Fibroblast of skin of right quadriceps (primary cell): ENCODE measurements at regions not wholly inside any gene's neighbourhood (a gene's known extent, or its start where the extent isn't known, plus 50 kb on each side); places are given as distances from the start of the nearest gene placed in this dataset.
"Not testable (repeated sequence)": the region's sequence is repeated elsewhere in the genome, so short reads cannot be mapped to it uniquely, and the experiment has no call there.

Experiments used
- DNase-seq: peaks from one replicate; pipeline ENCODE4 v3.0.0-alpha.2; 2013

DNA sequence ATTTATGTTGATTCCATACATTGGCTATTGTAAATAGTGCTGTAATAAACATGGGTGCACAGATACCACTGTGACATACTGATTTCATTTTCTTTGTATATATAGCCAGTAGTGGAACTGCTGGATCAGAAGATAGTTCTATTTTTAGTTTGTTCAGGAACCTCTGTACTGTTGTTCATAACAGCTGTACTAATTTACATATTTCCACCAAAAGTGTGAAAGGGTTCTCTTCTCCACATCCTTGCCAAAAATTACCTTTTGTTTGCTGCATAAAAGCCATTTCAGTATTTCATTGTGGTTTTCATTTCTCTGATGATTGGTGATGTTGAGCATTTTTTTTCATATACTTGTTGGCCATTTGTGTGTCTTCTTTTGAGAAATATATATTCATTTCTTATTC lies 1962.1 kb downstream of the PCDH9 start:
- DNase-seq: no peak

DNA sequence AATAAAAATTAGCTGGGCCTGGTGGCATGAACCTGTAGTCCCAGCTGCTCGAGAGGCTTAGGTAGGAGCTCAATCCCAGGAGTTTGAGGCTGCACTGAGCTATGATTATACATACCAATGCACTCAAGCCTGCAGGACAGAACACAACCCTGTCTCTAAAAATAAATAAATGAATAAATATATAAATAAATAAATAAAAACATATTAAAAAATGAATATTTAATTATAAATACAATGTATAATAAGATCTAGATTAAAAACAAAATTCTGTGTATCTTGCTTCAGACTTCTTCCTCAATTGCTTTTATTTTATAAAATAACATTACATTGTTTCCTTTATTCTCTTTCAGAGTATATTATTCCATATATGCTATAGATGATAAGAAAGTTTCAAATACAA lies 1964.1 kb downstream of the PCDH9 start:
- DNase-seq: no peak

GRCh38 chr13:65264066-65264465 lies 1966.1 kb downstream of the PCDH9 start:
- no peak for DNase-seq

GRCh38 chr13:65260946-65261891 lies 1968.9 kb downstream of the PCDH9 start:
- no peak for DNase-seq

GRCh38 chr13:65240773-65241172 lies 1989.4 kb downstream of the PCDH9 start:
- no peak for DNase-seq

- DNase-seq: no peak
Observed at GRCh38 chr13:65236841-65237418, 1993.2 kb downstream of the PCDH9 start.

- DNase-seq: no peak
Observed at GRCh38 chr13:65217471-65217995, 2012.6 kb downstream of the PCDH9 start.

DNA sequence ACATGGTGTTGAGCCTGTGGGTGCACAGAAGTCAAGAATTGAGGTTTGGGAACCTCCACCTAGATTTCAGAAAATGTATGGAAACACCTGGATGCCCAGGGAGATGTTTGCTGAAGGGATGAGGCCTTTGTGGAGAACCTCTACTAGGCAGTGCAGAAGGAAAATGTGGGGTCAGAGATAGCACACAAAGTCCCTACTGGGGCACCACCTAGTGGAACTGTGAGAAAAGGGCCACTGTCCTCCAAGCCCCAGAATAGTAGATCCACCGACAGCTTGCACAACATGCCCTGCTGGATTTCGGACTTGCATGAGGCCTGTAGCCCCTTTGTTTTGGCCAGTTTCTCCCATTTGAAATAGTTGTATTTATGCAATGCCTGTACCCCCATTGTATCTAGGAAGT lies 2027.3 kb downstream of the PCDH9 start:
- DNase-seq: not testable (repeated sequence)

DNA sequence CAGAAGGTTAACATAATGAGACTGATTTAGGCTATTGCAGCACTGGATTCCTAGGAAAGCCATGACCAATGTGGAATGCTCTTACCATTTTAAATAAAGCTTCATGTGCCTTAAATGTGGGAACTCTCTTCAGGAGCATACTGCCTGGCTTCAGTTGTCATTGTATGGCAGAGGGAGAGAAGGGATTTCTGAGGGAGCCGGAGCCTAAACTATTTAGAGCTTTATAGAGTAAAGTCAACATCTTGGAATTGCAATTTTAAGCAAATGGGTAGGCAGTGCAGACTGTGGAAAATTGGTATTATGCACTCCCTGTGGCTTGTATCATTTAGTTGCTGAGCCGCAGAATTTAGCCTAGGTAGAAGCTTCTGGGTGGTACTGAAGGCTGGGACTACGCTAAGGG lies 2041.4 kb downstream of the PCDH9 start:
- no peak for DNase-seq

- no peak for DNase-seq
Observed at GRCh38 chr13:65168026-65168425, 2062.1 kb downstream of the PCDH9 start.

DNA sequence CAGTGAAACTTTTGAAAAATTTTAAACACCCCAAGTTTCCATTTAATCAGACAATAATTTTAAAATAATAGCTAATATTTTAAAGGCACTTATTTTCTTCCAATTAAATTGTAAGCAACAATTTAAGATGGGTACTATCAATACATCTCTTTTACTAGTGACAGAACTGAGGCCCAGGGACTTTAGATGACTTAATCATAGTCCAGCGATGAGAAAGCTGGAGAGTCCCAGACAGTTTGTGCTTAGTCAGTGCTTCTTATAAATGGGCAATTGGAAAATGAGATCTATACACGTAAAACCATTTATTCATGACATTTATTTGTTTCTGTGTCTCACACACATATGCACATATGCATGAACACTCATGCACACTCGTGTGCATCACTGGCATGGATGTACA lies 2063.5 kb downstream of the PCDH9 start:
- no peak for DNase-seq

DNA sequence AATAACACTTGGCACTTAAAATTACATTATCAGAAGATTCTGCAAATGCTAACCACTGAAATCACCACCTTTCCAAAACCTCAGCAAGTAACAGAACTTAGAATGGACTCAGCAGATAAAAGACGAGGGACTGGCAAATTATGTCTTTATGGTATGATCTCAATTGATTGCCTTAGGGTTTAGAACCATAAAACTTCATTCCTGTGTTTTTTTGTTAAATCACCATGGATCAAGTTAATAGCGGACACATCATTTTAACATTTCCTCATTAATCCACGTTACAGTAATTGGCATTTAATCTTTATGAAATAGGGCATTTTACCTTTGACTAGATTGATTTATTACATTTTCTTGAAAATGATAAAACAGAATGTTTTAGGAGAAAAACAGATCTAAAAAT lies 2070.3 kb downstream of the PCDH9 start:
- no peak for DNase-seq

GRCh38 chr13:65155861-65156260 lies 2074.3 kb downstream of the PCDH9 start:
- DNase-seq: no peak

- no peak for DNase-seq
Observed at GRCh38 chr13:65154661-65155447, 2075.3 kb downstream of the PCDH9 start.

DNA sequence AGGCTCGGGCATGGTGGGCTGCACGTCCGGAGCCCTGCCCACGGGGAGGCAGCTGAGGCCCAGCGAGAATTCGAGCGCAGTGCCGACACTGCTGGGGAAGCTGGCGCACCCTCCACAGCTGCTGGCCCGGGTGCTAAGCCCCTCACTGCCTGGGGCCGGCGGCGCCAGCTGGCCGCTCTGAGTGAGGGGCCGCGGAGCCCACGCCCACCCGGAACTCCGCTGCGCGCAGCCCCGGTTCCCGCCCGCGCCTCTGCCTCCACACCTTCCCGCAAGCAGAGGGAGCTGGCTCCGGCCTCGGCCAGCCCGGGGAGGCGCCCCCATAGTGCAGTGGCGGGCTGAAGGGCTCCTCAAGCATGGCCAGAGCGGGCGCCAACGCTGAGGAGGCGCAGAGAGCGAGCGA lies 2080.4 kb downstream of the PCDH9 start:
- no peak for DNase-seq

DNA sequence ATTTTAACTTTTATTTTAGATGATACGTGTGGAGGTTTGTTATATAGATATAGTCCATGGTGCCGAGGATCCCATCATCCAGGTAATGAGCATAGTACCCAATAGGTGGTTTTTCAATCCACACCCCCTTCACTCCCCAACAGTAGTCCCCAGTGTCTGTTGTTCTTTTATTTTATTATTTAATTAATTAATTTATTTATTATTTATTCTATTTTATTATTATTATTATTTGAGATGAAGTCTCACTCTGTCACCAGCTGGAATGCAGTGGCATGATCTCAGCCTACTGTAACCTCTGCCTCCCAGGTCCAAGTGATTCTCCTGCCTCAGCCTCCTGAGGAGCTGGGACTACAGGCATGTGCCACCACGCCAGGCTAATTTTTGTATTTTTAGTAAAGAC lies 2086.2 kb downstream of the PCDH9 start:
- DNase-seq: no peak

- DNase-seq: no peak
Observed at GRCh38 chr13:65133094-65133493, 2097.0 kb downstream of the PCDH9 start.

- DNase-seq: no peak
Observed at GRCh38 chr13:65125236-65125635, 2104.9 kb downstream of the PCDH9 start.

DNA sequence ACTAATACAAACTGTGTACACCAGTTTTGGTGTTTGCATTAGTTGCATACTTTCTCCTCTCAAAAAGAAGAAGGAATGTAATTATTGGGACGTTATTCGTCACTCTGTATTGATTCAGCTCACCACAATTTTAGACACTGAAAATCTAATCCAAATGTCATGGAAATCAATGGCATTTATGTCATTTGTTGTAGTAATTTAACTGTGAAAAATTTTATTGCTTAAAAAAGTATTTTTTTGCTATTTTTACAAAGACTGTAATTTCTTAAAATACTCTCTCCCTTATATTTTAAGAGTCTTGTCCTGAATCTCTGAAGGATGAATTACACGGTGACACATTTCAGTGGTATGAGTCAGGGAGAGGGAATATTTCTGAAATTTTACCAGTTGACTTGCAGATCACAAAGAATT lies 2117.6 kb downstream of the PCDH9 start:
- peak; percentile 83 for DNase-seq

GRCh38 chr13:65112123-65112522 lies 2118.0 kb downstream of the PCDH9 start:
- DNase-seq: no peak

DNA sequence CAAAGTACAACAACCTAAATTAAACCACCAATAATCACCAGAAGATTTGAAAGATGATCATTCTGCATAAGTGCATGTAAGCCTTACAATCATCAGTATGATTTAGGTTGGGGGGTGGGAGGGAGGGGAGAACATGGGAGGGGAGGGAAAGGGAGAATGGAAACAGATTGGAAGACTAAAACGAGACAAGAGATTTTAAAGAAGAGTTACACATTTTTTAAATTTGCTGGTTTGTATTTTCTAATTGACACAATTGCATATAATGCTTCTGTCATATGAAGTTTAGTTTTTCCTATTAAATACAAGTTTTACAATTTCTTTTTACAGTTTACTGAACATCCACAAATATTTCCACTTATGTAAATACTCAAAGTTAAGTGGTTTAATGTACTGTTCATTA lies 2118.9 kb downstream of the PCDH9 start:
- DNase-seq: no peak

GRCh38 chr13:65104436-65104835 lies 2125.7 kb downstream of the PCDH9 start:
- DNase-seq: peak; percentile 65

GRCh38 chr13:65103351-65103750 lies 2126.8 kb downstream of the PCDH9 start:
- DNase-seq: no peak
